NCI-H526 treated with DMSO at 0.1 percent for 48 hours (cell line): ENCODE measurements at regions not wholly inside any gene's neighbourhood (a gene's known extent, or its start where the extent isn't known, plus 50 kb on each side); places are given as distances from the start of the nearest gene placed in this dataset.
"Not testable (repeated sequence)": the region's sequence is repeated elsewhere in the genome, so short reads cannot be mapped to it uniquely, and the experiment has no call there.

Experiments
- DNase-seq: peaks from one replicate; lab custom pipeline; 2025; lab: John Stamatoyannopoulos, UW

DNA sequence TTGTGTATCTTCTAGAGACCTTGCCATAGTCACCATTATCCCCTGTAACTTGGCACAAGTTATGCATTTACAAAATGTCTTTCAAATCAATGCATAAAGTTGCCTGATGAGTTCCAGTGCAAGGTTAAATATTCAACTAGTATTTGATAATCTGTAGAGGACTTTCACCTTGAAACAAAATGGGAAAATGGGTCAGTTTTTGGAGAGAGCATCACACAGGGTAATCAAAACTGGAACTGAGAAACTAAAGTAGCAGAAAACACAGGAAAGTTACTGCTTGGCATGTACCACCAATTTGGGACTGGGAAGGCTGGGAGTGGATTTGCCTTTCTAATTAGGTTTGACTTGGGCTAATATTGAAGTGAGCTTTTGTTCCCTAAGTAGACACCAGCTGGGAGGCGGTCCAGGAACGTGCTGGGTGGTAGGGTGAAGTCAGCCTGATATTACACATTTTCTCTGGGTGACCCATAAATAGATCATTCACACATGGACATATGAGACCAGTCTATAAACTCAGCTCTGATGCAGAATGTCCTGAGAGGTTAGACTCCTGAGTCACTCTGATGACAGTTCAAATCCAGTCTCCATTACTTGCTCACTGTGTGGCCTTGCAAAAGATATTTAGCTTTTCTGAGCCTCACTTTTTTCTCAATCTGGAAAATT lies 152.3 kb downstream of the PCTP start:
- peak; percentile 0 for DNase-seq

DNA sequence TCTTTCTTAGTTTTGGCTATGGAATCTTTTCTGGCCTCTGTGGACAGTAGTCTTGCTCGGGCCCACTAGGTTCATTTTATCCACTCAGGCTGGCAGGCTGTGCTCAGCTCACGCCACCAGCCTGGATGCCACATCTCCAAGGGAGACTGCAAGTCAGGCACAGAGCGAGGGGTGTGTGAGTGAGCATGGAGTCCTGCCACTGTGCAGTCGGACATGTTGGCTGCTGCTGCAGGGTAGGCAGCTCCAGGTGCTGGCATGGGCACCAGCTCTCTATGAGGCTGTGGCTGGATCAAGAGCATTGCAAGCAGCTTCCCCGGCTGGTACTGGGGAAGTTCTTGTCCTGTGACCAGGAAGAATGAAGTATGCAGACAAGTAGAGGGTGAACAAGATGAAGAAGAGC lies 158.9 kb downstream of the PCTP start:
- no peak for DNase-seq

DNA sequence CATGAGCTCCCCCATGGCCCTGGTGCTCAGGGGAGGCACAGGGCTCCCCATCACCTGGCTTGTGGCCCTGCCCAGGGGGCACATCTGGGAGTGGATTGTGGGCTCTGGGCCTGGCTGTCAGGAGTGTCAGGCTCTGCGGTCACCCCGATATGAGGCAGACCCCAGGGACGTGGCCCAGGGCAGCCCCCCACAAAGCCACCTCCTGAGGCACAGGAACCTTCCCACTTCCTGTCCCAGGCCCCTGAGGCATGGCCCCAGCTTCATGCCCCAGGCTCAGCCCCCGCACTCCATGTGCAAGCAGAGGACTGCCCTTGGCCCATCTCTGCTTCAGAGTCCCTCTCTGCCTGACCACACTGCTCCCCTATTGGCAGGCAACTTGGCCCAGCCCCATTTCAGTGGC lies 160.3 kb downstream of the PCTP start:
- DNase-seq, result no peak

DNA sequence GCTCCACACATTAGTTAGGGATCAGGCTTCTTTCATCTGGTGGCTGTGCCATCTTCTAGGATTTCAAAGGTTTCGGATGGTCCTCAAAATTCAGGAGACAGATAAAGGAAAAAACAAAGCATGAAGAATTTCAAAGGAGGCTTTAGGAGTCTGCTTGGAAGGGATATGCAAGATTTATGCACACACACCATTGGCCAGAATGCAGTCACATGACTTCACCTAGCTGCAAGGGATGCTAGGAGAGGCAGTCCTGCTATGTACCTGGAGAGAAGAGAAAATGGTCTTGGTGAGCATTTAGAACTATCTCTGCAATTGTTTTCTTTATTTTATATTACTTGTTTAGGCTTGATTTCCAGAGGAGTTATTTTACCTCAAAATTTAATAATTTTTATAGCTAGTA lies 174.6 kb downstream of the PCTP start:
- no peak for DNase-seq

DNA sequence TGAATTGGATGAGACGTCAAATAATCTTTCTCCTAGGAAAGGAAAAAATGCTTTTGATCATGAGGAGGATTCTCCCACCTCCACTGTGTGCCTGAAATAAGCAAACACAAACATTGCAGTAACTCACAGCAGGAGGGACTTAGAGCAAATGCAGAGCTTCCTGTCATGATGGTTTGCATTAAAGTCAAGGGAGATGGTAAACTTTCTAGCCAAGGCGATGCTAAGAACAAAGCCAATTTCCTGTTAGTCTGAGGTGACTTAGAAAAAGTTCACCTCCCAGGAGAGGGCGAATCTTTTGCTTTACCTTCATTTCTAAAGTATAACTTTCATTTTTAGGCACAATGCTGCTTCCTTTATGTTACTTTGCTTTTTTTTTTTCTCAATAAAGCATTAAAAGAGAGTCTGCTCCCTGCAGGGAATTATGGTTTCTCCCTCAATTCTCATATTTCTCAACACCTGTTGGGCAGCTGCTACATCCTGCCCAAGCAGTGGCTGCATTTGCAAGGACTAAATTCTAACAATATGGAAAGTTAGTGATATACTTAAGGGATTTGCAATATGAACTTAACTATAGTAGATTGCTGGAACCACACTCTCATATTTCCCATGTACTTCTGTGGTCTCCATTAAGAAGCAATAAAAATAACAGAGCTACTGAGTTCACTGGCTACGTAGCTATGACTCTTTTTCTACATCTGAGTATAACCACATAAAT lies 175.6 kb downstream of the PCTP start:
- DNase-seq, result no peak

DNA sequence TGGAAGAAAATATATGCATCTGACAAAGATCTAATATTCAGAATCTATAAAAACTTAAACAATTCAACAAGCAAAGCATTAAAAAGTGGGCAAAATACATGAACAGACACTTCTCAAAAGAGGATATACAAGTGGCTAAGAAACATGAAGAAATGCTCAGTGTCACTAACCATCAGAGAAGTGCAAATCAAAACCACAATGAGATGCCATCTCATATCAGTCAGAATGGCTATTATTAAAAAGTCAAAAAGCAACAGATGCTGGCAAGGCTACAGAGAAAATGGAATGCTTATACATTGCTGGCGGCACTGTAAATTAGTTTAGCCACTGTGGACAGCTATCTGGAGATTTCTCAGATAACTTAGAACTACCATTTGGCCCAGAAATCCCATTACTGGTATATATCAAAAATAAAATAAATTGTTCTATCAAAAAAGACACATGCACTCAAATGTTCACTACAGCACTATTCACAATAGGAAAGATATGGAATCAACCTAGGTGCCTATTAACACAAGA lies 179.5 kb downstream of the PCTP start:
- no peak for DNase-seq

DNA sequence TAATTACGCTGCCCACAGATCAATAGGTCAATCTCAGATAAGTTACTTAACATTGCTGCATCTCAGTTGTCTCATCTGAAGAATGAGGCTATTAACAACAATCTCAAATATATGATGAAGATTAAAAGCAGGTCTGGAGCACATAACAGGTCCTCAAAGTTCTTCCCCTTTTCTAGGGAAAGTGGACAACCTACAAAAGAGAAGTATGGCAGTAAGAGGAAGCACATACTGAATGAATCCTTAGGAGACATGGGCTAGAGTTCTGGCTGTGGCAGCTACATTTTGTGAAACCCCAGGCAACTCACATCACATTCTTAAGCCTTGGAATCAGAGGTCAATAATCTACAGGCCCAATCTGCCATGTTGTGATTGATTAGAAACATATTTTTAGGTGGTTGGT lies 180.6 kb downstream of the PCTP start:
- no peak for DNase-seq

DNA sequence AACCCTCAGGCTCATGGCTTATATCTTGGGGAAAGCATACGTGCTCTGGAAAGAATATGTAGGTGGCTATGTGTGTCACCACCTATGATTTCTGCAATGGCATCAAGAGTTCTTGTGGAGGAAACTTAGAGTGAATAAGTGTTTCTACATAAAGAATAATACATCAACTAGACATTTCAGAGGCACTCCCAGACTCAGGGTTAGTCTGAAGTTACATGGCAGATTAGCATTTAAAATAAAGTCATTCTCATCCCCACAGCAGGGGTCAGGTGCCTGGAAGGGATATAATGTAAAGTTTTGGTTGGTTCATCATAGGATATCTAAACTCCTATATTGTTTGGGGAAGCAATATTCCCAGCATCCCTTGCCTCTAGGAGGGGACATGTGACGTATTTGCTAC lies 182.1 kb downstream of the PCTP start:
- no peak for DNase-seq

DNA sequence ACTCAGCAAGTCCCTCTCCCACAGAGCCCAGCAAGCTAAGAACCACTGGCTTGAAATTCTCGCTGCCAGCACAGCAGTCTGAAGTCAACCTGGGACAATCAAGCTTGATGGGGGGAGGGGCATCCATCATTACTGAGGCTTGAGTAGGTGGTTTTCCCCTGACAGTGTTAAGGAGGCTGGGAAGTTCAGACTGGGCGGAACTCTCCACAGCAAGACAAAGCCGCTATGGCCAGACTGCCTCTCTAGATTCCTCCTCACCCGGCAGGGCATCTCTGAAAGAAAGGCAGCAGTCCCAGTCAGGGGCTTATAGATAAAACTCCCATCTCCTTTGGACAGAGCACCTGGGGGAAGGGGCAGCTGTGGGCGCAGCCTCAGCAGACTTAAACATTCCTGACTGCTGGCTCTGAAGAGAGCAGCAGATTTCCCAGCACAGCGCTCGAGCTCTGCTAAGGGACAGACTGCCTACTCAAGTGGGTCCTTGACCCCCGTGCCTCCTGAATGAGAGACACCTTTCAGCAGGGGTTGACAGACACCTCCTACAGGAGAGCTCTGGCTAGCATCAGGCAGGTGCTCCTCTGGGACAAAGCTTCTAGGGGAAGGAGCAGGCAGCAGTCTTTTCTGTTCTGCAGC lies 188.4 kb downstream of the PCTP start:
- not testable (repeated sequence) for DNase-seq

DNA sequence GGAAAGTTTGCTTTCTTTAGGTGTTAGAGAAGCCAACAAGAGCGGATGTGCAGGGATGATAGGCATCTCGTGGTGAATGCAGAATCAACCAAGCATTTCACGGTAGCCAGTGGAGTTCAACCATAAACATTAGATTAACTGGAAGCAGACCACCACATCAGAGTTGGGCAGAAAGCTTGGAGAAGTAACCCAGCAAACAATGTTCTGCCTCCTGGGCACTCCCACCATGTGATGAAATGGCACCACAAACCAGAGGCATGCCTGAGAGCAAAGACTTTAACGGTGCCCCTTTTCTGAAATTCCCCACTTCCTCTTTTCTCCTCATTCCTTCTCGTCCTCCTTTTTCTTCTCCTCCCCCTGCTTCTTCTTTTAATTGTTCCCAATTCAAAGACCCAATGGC lies 193.5 kb upstream of the ANKFN1 start:
- no peak for DNase-seq

DNA sequence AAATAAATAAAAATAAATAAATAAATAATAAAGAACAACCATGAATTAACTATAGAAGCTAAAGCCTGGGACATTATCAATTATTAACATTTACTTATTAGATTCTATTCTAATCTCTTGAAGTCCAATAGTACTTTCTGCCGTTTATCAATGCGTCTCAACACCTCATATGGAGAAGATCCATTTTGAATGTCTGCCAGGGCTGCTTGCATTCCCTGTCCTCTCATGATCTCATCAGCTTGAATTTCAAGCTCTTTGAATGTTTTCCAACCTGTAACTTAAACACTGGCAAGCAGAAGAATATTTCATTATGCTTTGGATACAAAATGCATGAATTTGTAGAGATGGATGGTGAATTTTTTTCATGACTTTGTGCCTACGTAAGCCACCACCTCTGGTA lies 191.9 kb upstream of the ANKFN1 start:
- DNase-seq, result no peak

DNA sequence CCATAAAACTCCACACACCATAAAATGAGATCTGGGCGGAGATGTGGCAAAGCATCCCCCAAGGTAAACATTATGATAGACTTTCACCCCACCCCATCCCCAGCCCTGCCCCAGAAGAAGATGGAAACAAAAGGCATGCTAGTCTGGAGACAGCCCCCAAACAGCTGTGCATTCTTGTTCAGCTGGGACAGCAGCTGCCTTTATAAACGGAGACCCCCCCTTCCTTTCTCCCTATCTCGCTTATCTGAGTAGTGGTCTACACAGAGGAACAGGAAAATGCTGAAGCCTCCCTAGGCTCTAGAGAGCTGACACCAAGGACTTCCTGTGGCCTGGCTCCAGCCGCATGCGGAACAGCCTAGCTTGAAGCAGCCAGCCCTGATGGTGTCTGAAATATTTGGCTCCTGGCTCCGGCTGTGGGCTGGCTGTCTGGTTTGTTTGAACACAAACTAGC lies 190.3 kb upstream of the ANKFN1 start:
- no peak for DNase-seq

DNA sequence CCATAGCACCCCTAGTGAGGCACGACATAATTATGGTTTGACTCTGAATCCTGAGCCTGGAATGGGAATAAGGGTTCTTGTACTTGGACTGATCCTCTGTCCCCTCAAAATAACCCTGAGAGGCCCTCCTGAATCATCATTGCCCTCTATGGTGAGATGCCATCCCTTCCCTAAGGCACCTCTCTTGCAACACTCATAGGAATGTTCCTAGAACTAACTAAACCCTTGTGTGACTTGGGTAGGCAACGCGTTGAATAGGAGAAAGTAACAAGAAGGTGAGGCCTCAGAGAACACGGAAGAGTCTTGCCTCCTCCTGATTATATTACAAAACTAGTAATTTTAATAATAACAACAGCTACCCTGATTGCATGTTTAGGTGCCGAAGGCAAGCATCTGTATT lies 189.1 kb upstream of the ANKFN1 start:
- DNase-seq, result no peak

DNA sequence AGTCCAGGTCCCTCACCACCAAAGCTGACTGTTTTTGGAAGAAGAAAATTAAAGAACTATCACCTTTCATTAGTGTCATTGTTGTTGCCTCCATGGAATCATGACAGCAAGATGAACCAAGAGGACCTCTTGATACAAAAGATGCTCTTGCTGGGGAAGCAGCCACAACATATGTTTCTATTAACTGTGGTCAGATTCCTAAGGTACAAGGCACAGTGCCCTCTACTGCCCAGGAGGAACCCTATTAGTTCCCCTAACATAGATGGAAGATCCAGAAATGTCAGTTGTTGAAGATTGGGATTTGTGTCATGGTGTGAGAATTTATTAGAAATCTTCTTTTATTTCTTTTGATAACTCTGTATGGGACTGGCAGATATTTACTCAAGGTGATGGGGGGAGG lies 188.2 kb upstream of the ANKFN1 start:
- DNase-seq, result no peak

DNA sequence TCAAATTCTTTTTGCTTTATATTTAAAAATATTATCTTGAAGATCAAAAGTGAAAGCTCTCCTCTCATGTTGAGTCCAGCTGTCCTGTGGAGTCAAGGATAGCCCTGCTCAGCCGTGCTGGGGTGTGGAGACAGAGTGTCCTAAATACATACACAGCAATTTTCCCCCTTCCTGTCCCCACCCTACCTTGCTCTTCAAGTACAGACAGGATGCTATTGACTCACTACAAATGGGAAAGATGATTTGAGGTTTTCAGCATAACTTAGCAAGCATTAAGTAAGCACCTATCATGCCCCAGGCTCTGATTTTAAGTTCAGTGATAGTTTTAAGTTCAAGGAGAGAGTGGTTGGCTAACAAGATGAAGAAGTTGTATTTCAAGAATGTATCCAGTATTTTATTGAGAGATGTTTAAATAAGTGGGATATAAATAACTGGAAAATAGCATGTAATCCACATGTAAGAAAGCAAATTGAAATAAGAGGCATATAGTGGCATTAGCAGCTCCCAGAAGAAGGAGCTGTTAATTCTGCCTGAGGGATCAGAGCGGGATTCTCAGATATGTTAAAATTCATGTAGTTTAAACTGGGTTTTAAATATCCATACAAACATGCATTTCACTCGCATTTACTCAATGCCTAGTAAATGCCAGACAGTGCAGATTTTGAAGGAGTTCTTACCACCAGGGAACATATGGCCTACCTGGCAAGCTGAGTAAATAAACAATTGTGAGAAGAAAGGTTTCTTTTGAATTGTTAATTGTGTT lies 183.5 kb upstream of the ANKFN1 start:
- no peak for DNase-seq

DNA sequence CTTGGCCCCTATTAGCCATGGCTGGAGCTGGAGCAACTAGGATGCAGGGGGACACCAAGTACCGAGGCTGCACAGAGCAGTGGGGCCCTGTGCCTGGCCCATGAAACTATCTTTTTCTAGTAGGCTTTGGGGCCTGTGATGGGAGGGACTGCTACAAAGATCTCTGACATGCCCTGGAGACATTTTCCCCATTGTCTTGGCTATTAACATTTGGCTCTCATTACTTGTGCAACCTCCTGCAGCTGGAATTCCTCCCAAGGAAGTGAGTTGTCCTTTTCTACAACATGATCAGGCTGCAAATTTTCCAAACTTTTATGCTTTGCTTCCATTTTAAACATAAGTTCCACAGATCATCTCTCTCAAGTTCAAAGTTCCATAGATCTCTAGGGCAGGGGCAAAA lies 174.7 kb upstream of the ANKFN1 start:
- no peak for DNase-seq

DNA sequence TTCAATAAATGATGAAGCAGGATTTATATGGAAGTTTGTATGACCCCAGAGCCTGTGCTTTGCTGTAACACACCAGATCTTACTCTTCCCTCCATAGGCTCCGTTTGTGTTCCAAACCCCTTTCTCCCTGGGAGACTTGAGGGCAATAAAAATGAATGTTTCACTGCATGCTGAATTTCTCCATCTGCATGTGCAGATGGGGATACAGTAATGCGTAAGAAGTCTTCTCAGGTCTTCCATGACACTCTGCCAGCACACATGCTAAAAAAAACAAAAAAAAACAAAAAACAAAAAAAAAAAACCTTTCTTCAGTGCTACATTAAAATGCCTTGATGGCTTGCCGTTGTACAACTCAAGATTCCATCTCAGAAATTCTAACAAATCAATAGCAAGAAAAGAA lies 170.2 kb upstream of the ANKFN1 start:
- DNase-seq, result no peak

DNA sequence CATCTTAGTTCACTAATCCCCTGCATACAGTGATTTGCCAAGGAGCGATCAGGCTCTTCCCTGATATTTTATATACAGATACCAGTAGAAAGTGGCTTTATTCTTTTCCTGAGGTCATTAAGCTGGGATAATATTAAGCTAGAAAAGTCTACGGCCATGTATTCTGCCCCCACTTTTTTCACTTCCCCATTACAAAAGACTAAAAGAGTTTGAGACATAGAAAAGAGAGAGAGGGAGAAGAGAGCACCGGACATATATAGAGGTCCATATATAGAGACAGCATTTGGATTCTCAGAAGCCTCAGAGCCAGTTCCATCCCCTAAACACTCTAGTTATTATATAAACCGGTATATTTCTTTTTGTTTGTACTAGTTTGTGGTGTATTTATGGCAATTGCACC lies 166.5 kb upstream of the ANKFN1 start:
- DNase-seq, result no peak

DNA sequence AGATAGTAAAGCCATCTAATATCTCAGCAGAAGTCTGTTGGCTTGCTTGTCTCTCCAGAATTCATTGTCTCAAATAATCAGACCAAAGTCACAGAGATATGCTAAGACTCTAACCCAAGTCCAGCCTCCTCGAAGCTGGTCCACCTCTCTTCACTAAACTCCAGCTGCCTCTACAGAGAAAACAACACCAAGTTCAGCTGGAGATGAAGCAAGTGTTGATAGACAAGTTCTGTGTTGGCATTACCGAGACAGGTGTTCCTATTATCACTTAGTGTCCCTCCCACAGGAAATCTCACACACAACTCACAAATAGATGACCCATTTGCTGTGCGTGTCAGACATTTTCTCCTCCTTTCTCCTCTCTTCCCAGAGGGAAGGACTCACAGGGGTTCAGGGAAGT lies 164.4 kb upstream of the ANKFN1 start:
- no peak for DNase-seq

DNA sequence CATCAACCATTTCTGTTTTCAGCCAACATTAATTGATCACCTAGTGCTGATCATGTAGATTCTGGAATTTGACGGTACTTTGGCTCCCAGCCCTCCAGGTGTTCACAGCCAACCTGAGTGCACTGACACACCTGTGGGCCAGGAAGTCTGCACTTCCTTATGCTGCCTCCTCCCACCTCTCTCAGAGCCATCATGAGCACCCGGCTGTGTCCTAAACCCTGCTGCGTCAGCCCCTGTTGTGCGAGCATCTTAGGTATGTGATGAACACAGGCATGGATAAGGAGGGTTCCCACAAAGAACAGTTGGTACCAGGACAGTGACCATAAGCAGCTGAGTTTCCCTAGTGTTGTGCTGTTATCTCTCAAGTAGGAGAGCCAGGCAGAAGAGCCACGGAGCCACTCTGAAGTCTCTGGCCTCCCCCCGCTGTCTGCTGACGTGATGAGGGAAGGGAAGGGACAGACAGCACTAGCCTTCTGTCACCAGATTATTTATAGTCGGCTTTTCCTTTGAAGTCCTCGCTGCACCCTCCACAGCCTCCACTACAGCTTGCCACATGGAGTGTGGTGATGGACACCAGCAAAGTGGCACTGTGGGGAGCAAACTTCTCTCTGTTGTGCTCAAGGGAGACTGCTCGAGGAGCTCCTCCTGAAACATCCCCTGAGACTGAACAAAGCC lies 162.8 kb upstream of the ANKFN1 start:
- no peak for DNase-seq

DNA sequence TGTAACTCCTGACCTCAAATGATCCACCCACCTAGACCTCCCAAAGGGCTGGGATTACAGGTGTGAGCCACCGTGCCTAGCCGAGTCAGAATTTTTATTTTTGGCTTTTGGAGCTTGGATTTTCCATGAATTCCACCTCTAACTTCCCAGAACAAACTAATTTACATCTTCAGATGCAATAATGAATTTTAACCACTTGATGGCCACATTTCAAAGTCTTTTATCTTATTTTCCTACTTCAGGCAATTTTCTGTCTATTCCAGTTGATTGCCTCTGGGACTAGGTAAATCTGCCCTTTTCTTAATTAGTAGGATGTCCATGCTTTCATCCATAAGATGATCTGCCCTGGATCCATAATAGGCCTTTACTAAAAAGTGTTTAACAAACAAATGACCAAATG lies 156.4 kb upstream of the ANKFN1 start:
- no peak for DNase-seq

DNA sequence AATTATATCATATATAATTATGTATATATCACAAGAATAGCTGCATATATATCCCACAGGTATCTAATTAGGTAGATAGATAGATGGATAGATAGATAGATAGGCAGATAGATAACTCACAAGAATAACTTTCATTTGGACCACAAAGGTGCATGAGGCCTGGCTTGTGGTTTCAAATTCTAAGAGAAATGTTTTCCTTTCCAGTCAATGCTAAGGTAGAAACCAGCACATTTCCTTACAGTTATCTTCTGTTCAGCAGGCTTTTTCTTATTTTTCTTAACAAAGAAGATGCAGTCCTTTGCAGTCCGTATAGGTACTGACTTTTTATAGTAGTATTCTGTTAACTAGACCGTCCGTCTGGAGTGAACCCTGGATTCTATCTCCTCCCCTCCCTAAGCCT lies 152.9 kb upstream of the ANKFN1 start:
- DNase-seq, result no peak
